GM23338 (cell line): ENCODE measurements at regions not wholly inside any gene's neighbourhood (a gene's known extent, or its start where the extent isn't known, plus 50 kb on each side); places are given as distances from the start of the nearest gene placed in this dataset.

ENCODE experiments used
- ATAC-seq: fragments of 200-7000 bp; cut with Tn5 transposase; 3 replicates; pipeline ENCODE4 v1.9.1; 2020
- DNase-seq: peaks from one replicate; pipeline ENCODE4 v3.0.0-alpha.2; 2015; ENCODE audit warnings: low spot score
- H2AFZ ChIP-seq: fragments of 200-600 bp; sonication (generic); 2 replicates; pipeline ENCODE4 v1.8.0; 2016; ENCODE audit warnings: antibody characterized with exemption, mild to moderate bottlenecking, moderate library complexity
- H3F3A ChIP-seq: fragments of 200-600 bp; sonication (generic); replicated peaks from 2 replicates; pipeline ENCODE4 v1.8.0; 2017; ENCODE audit warnings: antibody characterized with exemption, mixed run types, low read depth
- H3K27ac ChIP-seq: fragments of 200-600 bp; sonication (generic); 2 replicates; pipeline ENCODE4 v1.6.1; 2016; ENCODE audit warnings: low read depth
- H3K27me3 ChIP-seq: fragments of 200-600 bp; sonication (generic); 2 replicates; pipeline ENCODE4 v1.8.0; 2016; ENCODE audit warnings: mild to moderate bottlenecking, mixed run types, moderate library complexity; ENCODE audit not compliant: insufficient read depth
- H3K36me3 ChIP-seq: fragments of 200-600 bp; sonication (generic); 2 replicates; pipeline ENCODE4 v1.8.0; 2016; ENCODE audit warnings: mild to moderate bottlenecking; ENCODE audit not compliant: insufficient read depth
- H3K4me1 ChIP-seq: fragments of 200-600 bp; sonication (generic); 2 replicates; pipeline ENCODE4 v1.8.0; 2016; ENCODE audit warnings: mild to moderate bottlenecking, moderate library complexity; ENCODE audit not compliant: insufficient read depth
- H3K4me2 ChIP-seq: fragments of 200-600 bp; sonication (generic); 2 replicates; pipeline ENCODE4 v1.7.1; 2017; ENCODE audit warnings: mixed run types
- H3K4me3 ChIP-seq: fragments of 200-600 bp; sonication (generic); 2 replicates; pipeline ENCODE4 v1.6.1; 2016; ENCODE audit warnings: mixed run types
- H3K79me2 ChIP-seq: fragments of 200-600 bp; sonication (generic); replicated peaks from 2 replicates; pipeline ENCODE4 v1.8.0; 2017; ENCODE audit warnings: mild to moderate bottlenecking; ENCODE audit not compliant: insufficient read depth
- H3K9me2 ChIP-seq: fragments of 200-600 bp; sonication (generic); 2 replicates; pipeline ENCODE4 v1.8.0; 2017; ENCODE audit not compliant: insufficient read depth
- H4K20me1 ChIP-seq: fragments of 200-600 bp; sonication (generic); replicated peaks from 2 replicates; pipeline ENCODE4 v1.8.0; 2017; ENCODE audit warnings: mild to moderate bottlenecking; ENCODE audit not compliant: insufficient read depth
- H3K27ac Mint-ChIP-seq: 2 replicates; pipeline ENCODE4 v1.8.0; 2020; ENCODE audit warnings: inconsistent platforms, mild to moderate bottlenecking, moderate library complexity, mixed read lengths
- H3K27me3 Mint-ChIP-seq: 3 replicates; pipeline ENCODE4 v1.8.0; 2022; ENCODE audit warnings: low read depth, mild to moderate bottlenecking, moderate library complexity, mixed read lengths, inconsistent platforms; ENCODE audit not compliant: insufficient read depth, poor library complexity
- H3K36me3 Mint-ChIP-seq: 3 replicates; pipeline ENCODE4 v1.8.0; 2021; ENCODE audit warnings: low read depth, mild to moderate bottlenecking, inconsistent platforms, moderate library complexity, mixed read lengths
- H3K4me1 Mint-ChIP-seq: 3 replicates; pipeline ENCODE4 v1.8.0; 2020; ENCODE audit warnings: mild to moderate bottlenecking, inconsistent platforms, mixed read lengths
- H3K4me3 Mint-ChIP-seq: 3 replicates; pipeline ENCODE4 v1.8.0; 2021; ENCODE audit warnings: moderate library complexity, mild to moderate bottlenecking, inconsistent platforms, mixed read lengths
- H3K9me3 Mint-ChIP-seq: 3 replicates; pipeline ENCODE4 v1.8.0; 2020; ENCODE audit warnings: moderate library complexity, mild to moderate bottlenecking, inconsistent platforms, mixed read lengths
- CREB1 ChIP-seq: fragments of 250-450 bp; sonication (Bioruptor Pico); IDR thresholded peaks from 2 replicates; pipeline ENCODE4 v1.5.0; 2020; ENCODE audit warnings: low read depth, mild to moderate bottlenecking, moderate library complexity
- CTCF ChIP-seq, 2 experiments: fragments of 200-600 bp in 1 of 2; sonication (generic) in 1 of 2; conservative IDR thresholded peaks; 2 replicates each; pipeline versions ENCODE4 v1.5.1 to v1.6.1; 2016 to 2017; ENCODE audit warnings: antibody characterized with exemption in 2 of 2, low read depth in 2 of 2, mild to moderate bottlenecking in 2 of 2, moderate library complexity in 1 of 2
- ETS1 ChIP-seq: IDR thresholded peaks from 2 replicates; pipeline ENCODE4 v1.6.1; 2016; ENCODE audit warnings: antibody characterized with exemption
- EZH2 ChIP-seq: fragments of 200-600 bp; sonication (generic); IDR thresholded peaks from one replicate; pipeline ENCODE4 v1.8.0; 2017; ENCODE audit warnings: antibody characterized with exemption, mild to moderate bottlenecking, low read depth; ENCODE audit not compliant: unreplicated experiment
- EZH2phosphoT487 ChIP-seq: fragments of 200-600 bp; sonication (generic); IDR thresholded peaks from one replicate; pipeline ENCODE4 v1.8.1; 2018; ENCODE audit warnings: antibody characterized with exemption; ENCODE audit not compliant: unreplicated experiment
- JUNB ChIP-seq: IDR thresholded peaks from one replicate; pipeline ENCODE4 v1.6.1; 2016; ENCODE audit warnings: antibody characterized with exemption; ENCODE audit not compliant: unreplicated experiment
- NANOG ChIP-seq: IDR thresholded peaks from 2 replicates; pipeline ENCODE4 v1.6.1; 2016; ENCODE audit warnings: antibody characterized with exemption, borderline replicate concordance
- POLR2AphosphoS5 ChIP-seq: IDR thresholded peaks from 2 replicates; pipeline ENCODE4 v1.6.1; 2016; ENCODE audit warnings: antibody characterized with exemption, low read depth
- REST ChIP-seq: IDR thresholded peaks from one replicate; pipeline ENCODE4 v1.6.1; 2018; ENCODE audit warnings: antibody characterized with exemption; ENCODE audit not compliant: unreplicated experiment
- STAT1 ChIP-seq: IDR thresholded peaks from one replicate; pipeline ENCODE4 v1.6.1; 2016; ENCODE audit warnings: antibody characterized with exemption; ENCODE audit not compliant: unreplicated experiment
- ZNF114 ChIP-seq: fragments of 250-450 bp; sonication (Bioruptor Pico); IDR thresholded peaks from 2 replicates; pipeline ENCODE4 v1.5.0; 2020; ENCODE audit warnings: mild to moderate bottlenecking, moderate library complexity
- ZNF331 ChIP-seq: fragments of 250-450 bp; sonication (Bioruptor Pico); IDR thresholded peaks from 2 replicates; pipeline ENCODE4 v1.5.0; 2020; ENCODE audit warnings: low read depth, mild to moderate bottlenecking, moderate library complexity
- ZNF462 ChIP-seq: fragments of 250-450 bp; sonication (Bioruptor Pico); IDR thresholded peaks from 2 replicates; pipeline ENCODE4 v1.5.0; 2020; ENCODE audit warnings: mild to moderate bottlenecking, moderate library complexity

GRCh38 chr14:24741871-24742270 lies 107.9 kb upstream of the GZMB start (continued):
- TF ChIP-seq ETS1 (no peak), CREB1 (CRISPR knock-in tag) (no peak), JUNB (no peak), ZNF331 (CRISPR knock-in tag) (no peak), REST (no peak), ZNF114 (CRISPR knock-in tag) (no peak), NANOG (no peak), POLR2AphosphoS5 (no peak), STAT1 (no peak), EZH2 (no peak)

- TF ChIP-seq CTCF (conservative IDR thresholded peaks at IDR 0.05; ENCODE audit: low read depth in 2 of 2) (no peak), EZH2phosphoT487 (no peak), POLR2AphosphoS5 (no peak), NANOG (no peak), ZNF114 (CRISPR knock-in tag) (no peak), CREB1 (CRISPR knock-in tag) (no peak), ZNF462 (CRISPR knock-in tag) (no peak)
Observed at GRCh38 chr14:24735984-24736630, 102.1 kb upstream of the GZMB start.

More at GRCh38 chr14:24735984-24736630, 102.1 kb upstream of the GZMB start:
- Mint-ChIP-seq H3K4me1 (peaks cover 17% of the 10 kb centered on the region; the same call in 2 of the 3 replicates), H3K4me3 (no peak overlapping the region), H3K36me3 (no peaks in the 10 kb centered on the region), H3K27ac (no peak overlapping the region), H3K27me3 (no peaks in the 10 kb centered on the region), H3K9me3 (no peaks in the 10 kb centered on the region)
- ATAC-seq (no peak), DNase-seq (no peak)
- Histone ChIP-seq H4K20me1 (no peaks in the 10 kb centered on the region), H3K27ac (no peak overlapping the region), H3K4me2 (no peak overlapping the region), H3K36me3 (no peaks in the 10 kb centered on the region), H2AFZ (no peak overlapping the region), H3K79me2 (no peaks in the 10 kb centered on the region), H3K9me2 (peaks cover 11% of the 10 kb centered on the region), H3K4me3 (no peak overlapping the region), H3K4me1 (peaks cover 7% of the 10 kb centered on the region; the same call in 1 of the 2 replicates), H3K27me3 (no peaks in the 10 kb centered on the region), H3F3A (no peaks in the 10 kb centered on the region)
